Activated CD4-positive, alpha-beta T cell treated with anti-CD3 and anti-CD28 coated beads, Interleukin-2, amount 50 U/mL, for 24 hours (primary cell): ENCODE measurements at regions not wholly inside any gene's neighbourhood (a gene's known extent, or its start where the extent isn't known, plus 50 kb on each side); places are given as distances from the start of the nearest gene placed in this dataset.
A peak's percentile ranks its signal among the peaks of the same experiment; 100 is the strongest.
"Not testable (repeated sequence)": the region's sequence is repeated elsewhere in the genome, so short reads cannot be mapped to it uniquely, and the experiment has no call there.

Experiments used
- DNase-seq, 2 donors: peaks; one replicate each; pipeline ENCODE4 v3.0.0-alpha.2; 2020; ENCODE audit warnings: low read depth in 1 of 2, low spot score in 1 of 2

DNA sequence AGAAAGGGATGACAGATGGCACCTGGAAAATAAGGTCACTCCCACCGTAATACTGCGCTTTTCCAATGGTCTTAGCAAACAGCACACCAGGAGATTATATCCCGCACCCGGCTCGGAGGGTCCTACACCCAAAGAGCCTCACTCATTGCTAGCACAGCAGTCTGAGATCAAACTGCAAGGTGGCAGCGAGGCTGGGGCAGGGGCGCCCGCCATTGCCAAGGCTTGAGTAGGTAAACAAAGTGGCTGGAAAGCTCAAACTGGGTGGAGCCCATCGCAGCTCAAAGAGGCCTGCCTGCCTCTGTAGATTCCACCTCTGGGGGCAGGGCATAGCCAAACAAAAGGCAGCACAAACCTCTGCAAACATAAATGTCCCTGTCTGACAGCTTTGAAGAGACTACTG lies 953.8 kb upstream of the EPHA6 start:
- DNase-seq, result not testable (repeated sequence)

DNA sequence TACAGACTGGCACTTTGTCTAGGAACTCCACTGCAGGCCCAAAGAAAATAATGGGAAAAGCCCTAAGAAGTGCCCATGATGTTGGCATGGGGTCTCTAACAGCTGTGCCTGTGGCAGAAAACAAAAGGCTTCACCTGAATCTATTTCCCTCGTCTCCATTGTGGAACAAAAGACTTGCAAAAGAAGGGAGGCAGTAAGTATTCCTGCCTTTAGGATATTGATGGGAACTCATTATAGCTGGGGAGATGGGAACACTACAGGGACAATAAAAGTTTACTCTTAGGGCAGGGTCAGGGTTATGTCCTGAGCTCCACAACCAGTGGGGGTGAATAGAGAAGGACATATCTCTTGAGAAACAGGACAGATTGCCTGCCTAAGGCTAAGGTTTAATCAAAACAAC lies 930.6 kb upstream of the EPHA6 start:
- no peak for DNase-seq

DNA sequence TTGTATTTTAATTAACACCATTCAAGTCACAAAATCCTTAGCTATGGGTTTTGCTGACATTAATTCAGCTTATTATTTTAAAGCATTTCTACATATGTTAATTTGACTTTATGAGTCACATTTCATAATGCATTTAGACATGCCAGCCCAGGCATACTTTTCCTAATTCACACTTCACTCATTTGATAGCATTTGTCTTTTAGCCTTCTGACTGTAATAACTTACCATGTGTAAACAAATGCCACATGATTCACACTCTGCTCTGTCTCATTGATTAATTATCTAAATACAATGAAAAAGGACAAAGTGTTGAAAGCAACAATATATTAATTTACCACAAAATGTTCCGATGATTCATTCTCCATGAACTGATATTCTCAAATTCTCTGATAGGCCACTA lies 927.8 kb upstream of the EPHA6 start:
- no peak for DNase-seq

DNA sequence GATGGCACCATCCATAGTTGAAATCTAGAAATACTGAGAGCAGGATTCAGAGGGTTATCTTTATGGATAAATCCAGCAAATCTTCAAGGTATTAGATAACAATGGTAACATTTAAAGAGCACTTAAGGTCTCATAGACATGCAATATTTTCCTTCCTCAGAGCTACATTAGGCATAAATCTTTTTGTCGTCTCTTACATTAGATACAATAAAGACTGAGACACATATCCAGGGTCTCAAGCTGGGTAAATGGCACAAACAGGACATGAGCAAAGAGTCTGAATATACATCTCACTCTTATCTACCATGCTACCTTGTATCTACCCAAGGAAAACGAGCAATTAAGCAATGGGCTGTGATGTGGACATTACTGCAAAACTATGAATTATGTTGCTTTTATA lies 927.3 kb upstream of the EPHA6 start:
- no peak for DNase-seq

DNA sequence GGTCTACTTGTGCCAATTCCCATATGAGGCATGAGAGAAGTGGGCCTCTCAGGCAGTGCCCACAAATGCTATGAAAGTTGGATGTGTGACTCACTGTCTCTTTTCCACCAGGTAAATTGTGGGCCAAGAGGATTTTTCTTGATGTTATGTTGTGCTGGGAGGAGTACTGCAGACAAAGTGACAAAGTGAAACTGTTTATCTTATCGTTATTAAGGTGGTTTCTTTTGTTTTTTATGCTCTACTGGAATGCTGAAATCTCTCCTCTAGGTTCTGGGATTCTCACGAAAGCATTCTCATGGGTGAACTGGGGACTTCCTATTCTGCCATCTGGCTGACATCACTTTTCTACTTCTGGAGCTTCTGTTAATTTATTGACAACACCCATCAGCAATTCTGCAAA lies 919.6 kb upstream of the EPHA6 start:
- no peak for DNase-seq

DNA sequence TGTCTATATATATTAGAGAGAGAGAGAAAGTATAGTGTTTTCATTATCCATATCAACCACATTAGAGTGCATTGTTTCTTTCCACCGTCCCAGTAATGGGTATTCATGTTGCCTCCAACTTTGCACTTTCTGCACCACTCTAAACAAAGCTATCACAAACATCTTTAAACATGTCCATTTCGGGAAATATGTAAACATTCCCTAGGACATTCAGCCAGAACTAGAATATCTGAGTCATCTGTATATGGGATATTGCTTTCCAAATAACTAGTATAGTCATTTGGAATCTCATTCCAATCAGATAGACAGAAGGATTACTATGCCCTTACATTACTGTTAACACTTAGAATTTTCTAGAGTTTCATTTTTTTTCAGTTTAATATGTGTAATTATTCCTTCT lies 914.9 kb upstream of the EPHA6 start:
- DNase-seq, result no peak

DNA sequence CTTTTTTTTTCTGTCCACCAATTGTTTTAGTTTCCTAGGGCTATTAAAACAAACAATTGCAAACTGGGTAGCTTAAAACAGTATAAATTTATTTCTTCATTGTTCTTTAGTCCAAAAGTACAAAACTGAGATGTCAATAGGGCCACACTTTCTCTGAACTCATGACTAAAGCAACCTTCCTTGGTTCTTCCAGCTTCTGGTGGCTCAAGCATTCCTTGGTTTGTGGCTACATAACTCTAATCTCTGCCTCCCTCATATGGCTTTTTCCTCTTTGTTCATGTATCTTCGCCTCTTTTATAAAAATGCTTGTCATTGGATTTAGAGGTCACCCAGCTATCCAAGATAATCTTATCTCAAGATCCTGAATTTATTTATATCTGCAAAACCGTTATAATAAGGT lies 914.5 kb upstream of the EPHA6 start:
- no peak for DNase-seq

DNA sequence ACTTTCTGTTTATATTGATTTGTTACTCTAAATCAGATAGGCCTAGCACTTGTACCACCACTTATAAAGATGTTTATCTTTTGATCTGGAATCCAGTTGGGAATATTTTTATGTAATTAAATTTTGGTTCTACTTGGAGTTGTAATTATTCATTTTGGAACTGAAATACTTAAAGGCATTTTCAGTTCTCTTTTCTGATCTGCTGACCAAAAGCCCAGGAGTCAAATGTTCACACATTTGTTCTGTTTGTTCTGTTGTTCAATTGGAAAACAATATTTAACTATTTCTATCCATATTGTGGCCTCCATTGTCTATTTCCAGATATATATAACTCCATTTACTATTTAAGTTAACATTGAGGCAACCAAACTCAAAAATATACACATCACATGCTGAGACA lies 912.4 kb upstream of the EPHA6 start:
- no peak for DNase-seq

DNA sequence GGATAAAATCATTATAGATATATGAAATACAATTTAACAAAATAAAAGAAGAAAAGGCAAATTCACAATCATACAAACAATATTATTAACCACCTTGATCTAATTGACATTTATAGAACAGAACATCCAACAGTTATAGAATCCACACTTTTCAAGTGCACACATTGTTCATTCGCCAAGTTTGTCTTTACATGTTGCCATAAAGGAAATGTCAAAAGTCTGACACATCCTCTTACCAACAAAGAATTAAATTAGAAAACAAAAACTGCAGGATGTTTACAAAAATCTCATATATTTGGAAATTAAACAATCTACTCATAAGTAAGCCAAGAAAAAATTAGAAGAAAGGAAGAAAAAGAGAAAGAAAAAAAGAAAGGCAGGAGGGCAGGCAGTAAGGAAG lies 909.2 kb upstream of the EPHA6 start:
- DNase-seq, result no peak

DNA sequence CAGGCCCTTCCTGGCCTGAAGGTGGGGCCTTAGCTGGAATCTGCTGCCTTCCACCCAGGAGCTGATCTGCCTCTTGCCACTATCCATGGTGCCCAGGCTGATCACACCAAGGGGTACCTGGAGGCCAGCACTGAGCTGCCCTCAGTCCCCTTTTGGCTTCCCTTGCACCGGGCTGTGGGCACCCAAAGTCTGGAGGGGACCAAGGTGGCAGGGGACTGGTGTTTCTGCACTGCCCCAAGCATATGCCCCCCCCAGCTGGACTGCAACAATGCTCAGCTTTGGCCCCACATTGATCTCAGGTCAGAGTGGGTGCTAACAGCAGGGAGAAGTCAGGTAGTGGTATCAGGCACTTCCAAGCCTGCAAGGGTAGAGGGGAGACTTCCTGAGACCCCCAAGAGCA lies 902.6 kb upstream of the EPHA6 start:
- no peak for DNase-seq

DNA sequence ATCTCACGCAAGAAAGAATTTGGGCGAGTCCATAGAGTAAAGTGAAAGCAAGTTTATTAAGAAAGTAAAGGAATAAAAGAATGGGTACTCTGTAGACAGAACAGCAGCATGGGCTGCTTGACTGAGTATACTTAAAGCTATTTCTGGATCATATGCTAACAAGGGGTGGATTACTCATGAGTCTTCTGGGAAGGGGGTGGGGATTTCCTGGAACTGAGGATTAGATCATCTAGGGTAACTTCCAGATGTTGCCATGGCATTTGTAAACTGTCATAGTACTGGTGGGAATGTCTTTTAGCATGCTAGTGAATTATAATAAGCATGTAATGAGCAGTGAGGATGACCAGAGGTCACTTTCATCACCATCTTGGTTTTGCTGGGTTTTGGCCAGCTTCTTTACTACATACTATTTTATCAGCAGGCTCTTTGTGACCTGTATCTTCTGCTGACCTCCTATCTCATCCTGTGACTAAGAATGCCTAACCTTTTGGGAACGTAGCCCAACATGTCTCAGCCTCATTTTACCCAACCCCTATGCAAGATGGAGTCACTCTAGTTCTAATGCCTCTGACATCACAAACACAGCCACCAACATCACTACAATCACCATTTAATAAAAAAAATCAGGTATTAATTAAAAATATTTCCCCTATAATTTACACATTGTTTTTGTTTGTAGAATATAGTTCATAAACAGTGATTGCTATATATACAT lies 890.7 kb upstream of the EPHA6 start:
- DNase-seq, result peak in 1 of 2 donors; percentile 1

DNA sequence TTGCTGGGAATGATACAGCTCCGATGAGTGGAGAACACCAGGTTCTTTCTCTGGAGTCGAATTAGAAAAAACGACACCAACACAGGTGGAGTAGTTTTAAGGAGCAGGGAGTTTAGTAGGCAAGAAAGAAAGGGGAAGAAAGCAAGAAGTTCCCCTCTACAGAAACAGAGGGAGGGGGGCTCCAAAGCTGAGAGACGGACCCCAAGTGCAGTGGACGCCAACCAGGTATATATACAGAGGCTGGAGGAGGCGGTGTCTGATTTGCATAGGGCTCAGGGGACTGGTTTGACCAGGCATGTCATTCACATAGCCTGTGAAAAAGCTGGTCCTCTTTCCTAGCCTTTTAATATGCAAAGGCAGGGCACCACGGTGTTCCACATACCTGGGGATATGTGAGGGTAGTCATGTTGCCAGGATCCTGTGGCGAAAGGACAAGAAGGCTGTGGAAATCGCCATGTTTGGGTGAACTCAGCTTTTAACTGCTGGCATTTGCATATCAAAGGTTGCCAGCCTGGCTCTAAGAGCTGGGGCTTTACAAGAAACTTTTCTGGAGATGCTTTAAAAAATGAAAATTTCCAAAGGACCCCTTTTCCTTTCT lies 887.4 kb upstream of the EPHA6 start:
- no peak for DNase-seq

DNA sequence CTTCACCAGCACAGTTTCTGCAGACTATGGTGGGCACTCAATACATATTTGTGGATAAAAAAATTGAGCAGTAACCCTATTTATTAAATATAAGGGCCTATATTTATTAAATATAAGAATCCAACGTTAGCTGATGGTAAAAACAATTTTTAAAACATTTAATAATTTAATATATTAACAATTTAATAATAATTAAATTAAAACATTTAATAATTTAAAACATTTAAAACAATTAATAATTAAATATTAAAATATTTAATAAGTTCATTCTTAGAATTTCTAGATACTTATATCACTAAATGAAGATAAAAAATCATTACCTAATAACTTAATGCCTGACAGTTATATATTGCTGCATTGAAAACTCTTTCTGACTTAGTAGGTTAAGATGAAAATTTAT lies 880.2 kb upstream of the EPHA6 start:
- no peak for DNase-seq

DNA sequence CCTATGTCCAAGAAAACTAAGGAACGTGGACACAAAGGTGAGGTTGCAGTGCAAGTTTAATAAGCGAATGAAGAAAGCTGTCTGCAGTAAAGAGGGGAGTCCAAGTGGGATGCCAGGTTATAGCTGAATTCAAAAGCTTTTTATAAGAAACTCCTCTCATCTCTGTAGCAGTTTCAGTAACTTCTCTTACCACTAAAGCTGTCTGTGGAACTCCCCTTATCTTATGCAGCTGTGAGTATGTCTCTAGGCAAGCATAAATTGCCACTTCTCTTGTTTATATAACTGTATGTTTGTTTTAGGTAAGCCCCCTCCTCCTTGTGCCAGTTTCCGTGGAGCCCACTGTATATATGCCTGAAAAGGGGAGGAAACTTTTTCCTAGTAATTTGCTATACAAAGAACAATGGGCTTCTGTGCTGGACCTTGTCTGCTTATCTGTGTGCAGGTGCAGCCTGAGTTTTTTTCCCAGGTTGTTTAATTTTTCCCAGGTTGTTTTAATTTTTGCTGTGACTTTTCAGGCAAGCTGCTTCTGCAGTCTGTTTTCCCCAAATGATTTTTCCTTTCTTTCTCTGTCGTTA lies 875.1 kb upstream of the EPHA6 start:
- no peak for DNase-seq

DNA sequence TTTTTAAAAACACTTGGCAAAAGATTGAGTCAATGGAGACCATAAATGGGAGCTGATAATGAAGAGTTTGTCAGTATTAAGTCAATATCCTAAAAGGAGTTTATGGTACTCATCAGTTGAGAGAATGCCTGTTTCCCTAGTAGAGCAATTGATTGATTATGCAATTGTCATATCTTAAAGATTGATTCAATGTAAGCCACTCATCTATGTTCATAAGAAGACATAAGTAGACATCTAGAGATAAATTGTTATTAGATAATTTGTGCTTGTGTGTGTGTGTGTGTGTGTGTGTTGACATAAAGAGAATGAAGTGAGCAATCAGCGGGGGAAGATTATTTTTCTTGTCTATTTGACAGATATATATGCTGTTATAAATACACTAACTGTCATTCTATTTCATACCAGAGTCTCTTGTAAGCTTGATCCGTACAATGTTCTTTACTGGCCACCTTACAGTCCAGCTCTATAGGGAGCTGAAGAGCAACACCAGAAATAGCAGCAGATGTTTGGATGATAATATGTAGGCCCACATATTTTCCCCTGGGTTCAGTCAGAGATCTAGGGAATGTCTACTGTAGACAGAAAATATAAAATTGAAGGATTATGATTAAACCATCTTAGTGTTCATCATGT lies 848.6 kb upstream of the EPHA6 start:
- DNase-seq, result no peak

DNA sequence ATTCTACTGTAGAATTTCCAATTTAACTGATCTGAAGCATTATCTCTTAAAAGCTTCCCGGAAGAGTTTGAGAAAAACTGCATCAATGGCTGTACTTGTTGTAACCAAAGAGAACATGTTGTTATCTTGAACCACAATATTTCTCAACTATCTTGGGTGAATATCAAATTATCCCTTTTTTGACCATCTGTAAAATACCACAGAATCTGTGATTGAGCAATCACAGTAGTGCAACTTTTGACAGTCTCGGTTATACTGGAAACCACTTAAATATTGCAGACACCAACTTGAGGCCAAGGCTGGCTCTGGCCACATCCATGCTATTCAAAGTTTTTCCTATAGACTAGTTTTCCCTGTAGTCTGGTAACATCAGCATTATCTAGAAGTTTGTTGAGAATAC lies 842.8 kb upstream of the EPHA6 start:
- DNase-seq, result no peak

DNA sequence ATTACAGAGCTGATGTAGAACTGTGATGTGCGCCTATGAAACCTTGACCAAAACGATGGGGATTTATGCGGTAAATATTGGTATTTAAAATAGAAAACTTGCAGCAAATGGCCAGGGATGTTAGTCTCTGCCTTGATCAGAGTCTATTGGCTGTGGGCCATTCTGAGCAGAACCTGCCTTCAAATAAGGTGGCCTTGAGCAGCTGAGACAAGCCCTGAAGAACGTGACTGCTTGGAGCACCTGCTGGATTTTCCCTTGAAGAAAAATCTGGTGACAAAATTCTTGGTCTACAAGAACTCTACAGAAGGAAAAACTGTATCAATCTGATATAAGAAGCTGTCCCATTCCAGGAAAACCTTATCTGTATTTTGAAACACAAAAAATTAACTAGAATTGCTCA lies 820.1 kb upstream of the EPHA6 start:
- no peak for DNase-seq

DNA sequence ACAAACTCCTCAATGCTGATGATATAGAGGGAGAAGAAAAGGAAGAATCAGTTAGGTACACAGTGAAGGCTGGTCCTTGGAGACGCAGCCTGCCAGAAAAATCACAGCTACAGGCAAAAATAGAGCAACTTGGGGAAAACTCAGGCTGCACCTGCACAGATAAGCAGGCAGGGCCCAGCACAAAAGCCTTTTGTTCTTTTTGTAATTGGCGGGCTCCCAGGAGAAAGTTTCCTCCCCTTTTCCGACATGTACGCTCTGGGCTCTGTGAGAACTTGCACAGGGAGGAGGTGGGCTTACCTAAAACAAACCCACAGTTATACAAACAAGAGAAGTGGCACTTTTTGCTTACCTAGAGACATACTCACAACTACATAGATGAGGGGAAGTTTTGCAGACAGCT lies 813.4 kb upstream of the EPHA6 start:
- no peak for DNase-seq

DNA sequence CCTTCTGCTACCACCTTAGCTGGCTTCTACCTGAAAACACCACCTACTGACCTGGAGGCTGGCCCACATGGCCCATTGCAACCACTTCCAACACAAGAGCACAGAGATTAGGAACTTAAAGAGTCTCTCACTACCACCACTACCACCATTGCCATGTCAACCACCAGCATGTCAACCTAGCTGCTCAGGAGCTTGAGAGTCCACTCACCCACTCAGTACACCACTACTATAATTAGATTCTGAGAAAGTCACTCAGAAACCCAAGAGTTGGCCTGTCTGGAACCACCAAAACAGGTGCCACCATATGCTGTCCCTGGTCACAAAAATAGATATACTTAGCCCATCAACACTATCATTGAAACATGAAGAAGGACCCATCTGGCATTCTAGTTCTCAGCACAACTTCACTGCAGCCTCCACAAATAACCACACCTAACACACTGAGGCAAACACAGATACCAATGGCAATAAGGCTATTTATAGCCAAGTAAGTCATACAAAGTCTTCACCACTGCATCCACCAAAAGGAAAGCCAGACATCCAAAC lies 806.7 kb upstream of the EPHA6 start:
- DNase-seq, result no peak

DNA sequence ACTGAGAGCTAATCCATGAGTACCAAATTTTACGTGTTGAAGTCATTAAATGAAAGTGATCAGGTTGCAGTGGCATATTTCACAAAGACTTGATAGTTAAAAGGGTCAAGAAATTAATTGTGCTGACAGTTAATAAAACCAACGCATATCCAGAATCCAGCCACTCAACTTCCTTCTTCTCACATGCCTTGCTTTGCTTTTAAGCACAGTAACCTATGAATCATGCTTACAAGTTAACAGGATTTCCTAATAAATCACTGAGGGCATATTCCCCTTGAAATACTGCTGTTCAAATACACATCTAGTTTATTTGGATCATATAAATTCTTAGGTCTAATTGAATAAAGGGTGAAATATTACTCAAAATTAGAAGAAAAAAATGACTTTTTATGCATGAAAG lies 801.5 kb upstream of the EPHA6 start:
- DNase-seq, result no peak

DNA sequence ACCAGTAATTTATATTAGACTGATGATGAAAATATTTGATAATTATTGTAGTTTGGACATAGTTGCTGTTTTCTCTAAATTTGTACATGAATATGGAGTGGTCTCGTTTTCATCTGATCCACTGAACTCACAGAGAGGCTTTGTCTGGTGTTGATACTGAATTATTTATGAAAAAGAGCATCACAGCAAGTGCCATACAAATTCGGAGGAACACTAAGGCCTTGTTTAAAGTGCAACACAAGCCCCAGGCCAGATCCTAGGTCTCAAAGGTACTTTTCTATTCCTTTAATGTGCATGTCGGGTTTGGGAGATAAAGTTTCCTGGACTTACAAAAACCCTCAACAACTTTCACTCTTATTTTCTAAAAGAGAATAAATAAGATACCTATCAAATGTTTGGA lies 796.8 kb upstream of the EPHA6 start:
- no peak for DNase-seq

DNA sequence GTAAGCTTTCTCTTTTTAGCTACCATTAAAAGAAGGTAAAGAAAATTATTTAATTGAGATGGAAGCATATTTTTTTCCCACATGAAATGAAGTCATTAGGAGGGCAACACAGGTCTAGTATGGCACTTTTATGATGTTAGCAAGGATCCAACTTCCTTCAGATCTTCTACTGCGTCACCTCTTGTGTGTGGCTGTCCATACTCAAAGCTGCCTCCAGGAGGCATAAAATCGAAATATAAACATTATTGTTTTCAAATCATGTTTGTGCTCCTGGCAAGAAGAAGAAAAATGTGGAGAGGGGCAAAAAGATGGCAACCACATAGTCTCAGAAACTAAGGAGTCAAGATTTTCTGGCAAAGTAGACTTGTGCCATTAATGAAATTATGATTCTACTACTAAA lies 791.7 kb upstream of the EPHA6 start:
- DNase-seq, result no peak
